Activated CD8-positive, alpha-beta memory T cell treated with anti-CD3 and anti-CD28 coated beads, Interleukin-2, amount 10 ng/mL, durations not matched to agents 7 days and 5 days (primary cell): ENCODE measurements at regions not wholly inside any gene's neighbourhood (a gene's known extent, or its start where the extent isn't known, plus 50 kb on each side); places are given as distances from the start of the nearest gene placed in this dataset.
"Not testable (repeated sequence)": the region's sequence is repeated elsewhere in the genome, so short reads cannot be mapped to it uniquely, and the experiment has no call there.

Source experiments
- ATAC-seq: fragments of 150-1000 bp; cut with Tn5 transposase; one replicate; pipeline ENCODE4 v1.10.0; 2021; ENCODE audit warnings: moderate library complexity
- CTCF ChIA-PET: fragments of 350-600 bp; sonication (Branson Sonifier 250); formaldehyde crosslinking; loops from one replicate; lab custom pipeline; 2021; ENCODE audit warnings: antibody characterized with exemption; lab: Charles Lee
- DNase-seq: peaks from one replicate; pipeline ENCODE4 v3.0.0-alpha.2; 2020
- H3K27ac Mint-ChIP-seq: one replicate; pipeline ENCODE4 v1.8.0; 2021; ENCODE audit warnings: mild to moderate bottlenecking, mixed read lengths
- H3K27me3 Mint-ChIP-seq: one replicate; pipeline ENCODE4 v1.8.0; 2021; ENCODE audit warnings: mixed read lengths
- H3K36me3 Mint-ChIP-seq: one replicate; pipeline ENCODE4 v1.8.0; 2021; ENCODE audit warnings: mild to moderate bottlenecking, mixed read lengths
- H3K4me1 Mint-ChIP-seq: one replicate; pipeline ENCODE4 v1.8.0; 2021; ENCODE audit warnings: mixed read lengths
- H3K4me3 Mint-ChIP-seq: one replicate; pipeline ENCODE4 v1.8.0; 2021; ENCODE audit warnings: mild to moderate bottlenecking, moderate library complexity, mixed read lengths
- H3K9me3 Mint-ChIP-seq: one replicate; pipeline ENCODE4 v1.8.0; 2022; ENCODE audit warnings: low read depth, mixed read lengths

- Mint-ChIP-seq H3K9me3 (peaks cover 9% of the 10 kb centered on the region), H3K36me3 (peaks cover 19% of the 10 kb centered on the region), H3K4me1 (peaks cover 32% of the 10 kb centered on the region), H3K27me3 (no peaks in the 10 kb centered on the region), H3K27ac (no peak overlapping the region), H3K4me3 (no peak overlapping the region)
- CTCF ChIA-PET, result interaction anchor here (0.9 kb wide), 1 partner anchor 222 kb away, joined by 4 read pairs; the partner anchor contains the start of gene PHLDA1
- ATAC-seq, result no peak
- no peak for DNase-seq
Observed at GRCh38 chr12:75809746-75810145, 221.8 kb downstream of the PHLDA1 start.

- Mint-ChIP-seq H3K27ac (no peak overlapping the region), H3K4me3 (no peak overlapping the region), H3K27me3 (no peaks in the 10 kb centered on the region), H3K36me3 (peaks cover 16% of the 10 kb centered on the region), H3K9me3 (peaks cover 9% of the 10 kb centered on the region), H3K4me1 (peaks cover 12% of the 10 kb centered on the region)
- no peak for DNase-seq
- no peak for ATAC-seq
- CTCF ChIA-PET, result no interaction called here
Observed at GRCh38 chr12:75807494-75807893, 224.1 kb downstream of the PHLDA1 start.

- ATAC-seq (no peak), DNase-seq (no peak)
- Mint-ChIP-seq H3K27me3 (no peaks in the 10 kb centered on the region), H3K27ac (no peak overlapping the region), H3K4me3 (no peak overlapping the region), H3K9me3 (peaks cover 9% of the 10 kb centered on the region), H3K36me3 (peaks cover 16% of the 10 kb centered on the region), H3K4me1 (peaks cover 3% of the 10 kb centered on the region)
- CTCF ChIA-PET, result interaction anchor here (0.8 kb wide), 1 partner anchor 279 kb away, joined by 3 read pairs; no protein-coding TSS in a partner anchor
Observed at GRCh38 chr12:75805905-75806304, 225.7 kb downstream of the PHLDA1 start.

GRCh38 chr12:75805320-75805719 is 226.3 kb downstream of the PHLDA1 start:
- no peak for DNase-seq
- peaks cover 16% of the 10 kb centered on the region for H3K36me3 Mint-ChIP-seq
- no peaks in the 10 kb centered on the region for H3K27me3 Mint-ChIP-seq
- H3K4me3 Mint-ChIP-seq, result no peak overlapping the region
- no peak overlapping the region for H3K27ac Mint-ChIP-seq
- CTCF ChIA-PET, result interaction anchor here (0.8 kb wide), 1 partner anchor 279 kb away, joined by 3 read pairs; no protein-coding TSS in a partner anchor
- no peaks in the 10 kb centered on the region for H3K4me1 Mint-ChIP-seq
- no peak for ATAC-seq
- H3K9me3 Mint-ChIP-seq, result peaks cover 9% of the 10 kb centered on the region

GRCh38 chr12:75798136-75798926 is 233.2 kb downstream of the PHLDA1 start:
- Mint-ChIP-seq H3K27me3 (peaks cover 20% of the 10 kb centered on the region), H3K36me3 (no peaks in the 10 kb centered on the region), H3K4me1 (no peaks in the 10 kb centered on the region), H3K4me3 (no peak overlapping the region), H3K9me3 (no peaks in the 10 kb centered on the region), H3K27ac (no peak overlapping the region)
- DNase-seq (no peak), ATAC-seq (no peak)
- CTCF ChIA-PET, result interaction anchor here (1.2 to 1.3 kb wide), 2 partner anchors 12 to 233 kb away, joined by 4 to 5 read pairs; no protein-coding TSS in a partner anchor

GRCh38 chr12:75795125-75795524 is 236.5 kb downstream of the PHLDA1 start:
- no peaks in the 10 kb centered on the region for H3K36me3 Mint-ChIP-seq
- no peak overlapping the region for H3K27ac Mint-ChIP-seq
- no peak for ATAC-seq
- peaks cover 7% of the 10 kb centered on the region for H3K4me1 Mint-ChIP-seq
- no peaks in the 10 kb centered on the region for H3K9me3 Mint-ChIP-seq
- no peak overlapping the region for H3K4me3 Mint-ChIP-seq
- DNase-seq, result no peak
- CTCF ChIA-PET, result interaction anchor here (0.7 kb wide), 1 partner anchor 269 kb away, joined by 3 read pairs; no protein-coding TSS in a partner anchor
- peaks cover 28% of the 10 kb centered on the region for H3K27me3 Mint-ChIP-seq

GRCh38 chr12:75792687-75793086 is 238.9 kb downstream of the PHLDA1 start:
- Mint-ChIP-seq H3K4me1 (peaks cover 12% of the 10 kb centered on the region), H3K27me3 (peaks cover 23% of the 10 kb centered on the region), H3K9me3 (no peaks in the 10 kb centered on the region), H3K27ac (no peak overlapping the region), H3K36me3 (peaks cover 1% of the 10 kb centered on the region), H3K4me3 (no peak overlapping the region)
- no peak for ATAC-seq
- CTCF ChIA-PET, result no interaction called here
- DNase-seq, result no peak

- CTCF ChIA-PET, result interaction anchor here (1.3 kb wide), 1 partner anchor 206 kb away, joined by 3 read pairs; no protein-coding TSS in a partner anchor
- no peak overlapping the region for H3K27ac Mint-ChIP-seq
- ATAC-seq (peak; percentile 30), DNase-seq (no peak)
- no peaks in the 10 kb centered on the region for H3K9me3 Mint-ChIP-seq
- peaks cover 1% of the 10 kb centered on the region for H3K36me3 Mint-ChIP-seq
- H3K27me3 Mint-ChIP-seq, result peaks cover 14% of the 10 kb centered on the region
- H3K4me3 Mint-ChIP-seq, result no peak overlapping the region
- peaks cover 20% of the 10 kb centered on the region for H3K4me1 Mint-ChIP-seq
Observed at GRCh38 chr12:75790219-75790618, 241.4 kb downstream of the PHLDA1 start.

- CTCF ChIA-PET, result interaction anchor here (1.8 kb wide), 1 partner anchor 11 kb away, joined by 4 read pairs; no protein-coding TSS in a partner anchor
- DNase-seq, H3K9me3 Mint-ChIP-seq, H3K4me3 Mint-ChIP-seq, H3K27ac Mint-ChIP-seq, H3K27me3 Mint-ChIP-seq, ATAC-seq, H3K36me3 Mint-ChIP-seq: not testable (repeated sequence)
- H3K4me1 Mint-ChIP-seq, result peaks cover 22% of the 10 kb centered on the region
Observed at GRCh38 chr12:75787146-75787545, 244.4 kb downstream of the PHLDA1 start.

- Mint-ChIP-seq H3K27me3 (no peaks in the 10 kb centered on the region), H3K27ac (no peak overlapping the region), H3K36me3 (peaks cover 1% of the 10 kb centered on the region), H3K4me1 (peaks cover 27% of the 10 kb centered on the region), H3K4me3 (no peak overlapping the region), H3K9me3 (no peaks in the 10 kb centered on the region)
- ATAC-seq, result peak; percentile 36
- DNase-seq, result no peak
- CTCF ChIA-PET, result interaction anchor here (1.8 kb wide), 1 partner anchor 12 kb away, joined by 4 read pairs; no protein-coding TSS in a partner anchor
Observed at GRCh38 chr12:75786070-75786469, 245.5 kb downstream of the PHLDA1 start.

- H3K4me3 Mint-ChIP-seq, result no peak overlapping the region
- H3K9me3 Mint-ChIP-seq, result no peaks in the 10 kb centered on the region
- CTCF ChIA-PET, result interaction anchor here (0.6 kb wide), 1 partner anchor 76 kb away, joined by 3 read pairs; no protein-coding TSS in a partner anchor
- H3K36me3 Mint-ChIP-seq, result no peaks in the 10 kb centered on the region
- H3K27ac Mint-ChIP-seq, result no peak overlapping the region
- ATAC-seq, result no peak
- H3K4me1 Mint-ChIP-seq, result peaks cover 18% of the 10 kb centered on the region
- H3K27me3 Mint-ChIP-seq, result peaks cover 2% of the 10 kb centered on the region
- DNase-seq, result no peak
Observed at GRCh38 chr12:75784591-75784990, 247.0 kb downstream of the PHLDA1 start.

- H3K27ac Mint-ChIP-seq, result no peak overlapping the region
- CTCF ChIA-PET, result interaction anchor here (1.4 to 2.1 kb wide), 2 partner anchors 32 to 256 kb away, joined by 3 to 7 read pairs; no protein-coding TSS in a partner anchor
- H3K36me3 Mint-ChIP-seq, result no peaks in the 10 kb centered on the region
- peaks cover 18% of the 10 kb centered on the region for H3K4me1 Mint-ChIP-seq
- no peak for DNase-seq
- ATAC-seq, result no peak
- no peaks in the 10 kb centered on the region for H3K9me3 Mint-ChIP-seq
- no peak overlapping the region for H3K4me3 Mint-ChIP-seq
- H3K27me3 Mint-ChIP-seq, result peaks cover 2% of the 10 kb centered on the region
Observed at GRCh38 chr12:75783093-75783877, 248.3 kb downstream of the PHLDA1 start.

- no peak overlapping the region for H3K4me3 Mint-ChIP-seq
- DNase-seq (no peak), ATAC-seq (no peak)
- H3K36me3 Mint-ChIP-seq, result no peaks in the 10 kb centered on the region
- no peak overlapping the region for H3K27ac Mint-ChIP-seq
- H3K4me1 Mint-ChIP-seq, result peaks cover 18% of the 10 kb centered on the region
- H3K27me3 Mint-ChIP-seq, result peaks cover 2% of the 10 kb centered on the region
- H3K9me3 Mint-ChIP-seq, result no peaks in the 10 kb centered on the region
- CTCF ChIA-PET, result interaction anchor here (2.1 kb wide), 1 partner anchor 255 kb away, joined by 7 read pairs; no protein-coding TSS in a partner anchor
Observed at GRCh38 chr12:75782069-75782581, 249.5 kb downstream of the PHLDA1 start.
